Spleen (tissue), 7 donors: ENCODE measurements at regions not wholly inside any gene's neighbourhood (a gene's known extent, or its start where the extent isn't known, plus 50 kb on each side); places are given as distances from the start of the nearest gene placed in this dataset.

ENCODE experiments used
- POLR2A ChIP-seq, 3 donors: fragments of 450-650 bp; IDR thresholded peaks; one replicate each; pipeline ENCODE4 v1.5.1; 2017; ENCODE audit warnings: antibody characterized with exemption in 3 of 3, mild to moderate bottlenecking in 1 of 3
- TF ChIP-seq, protein P1 (sequence below), 11 experiments: fragments of 200-600 bp in 7 of 11; fragments of 450-650 bp in 4 of 11; sonication (generic) in 4 of 11; IDR thresholded peaks in 8 of 11; conservative IDR thresholded peaks in 3 of 11; 1 replicate in 7 of 11; 2 replicates in 4 of 11; pipeline versions ENCODE4 v1.4.0 to v1.8.0; 2016 to 2021; ENCODE audit warnings: antibody characterized with exemption in 11 of 11, inconsistent platforms in 4 of 11, mild to moderate bottlenecking in 1 of 11
- donor health status: DM: no; HTN: no; CAD: no; lungs with moderate emphysema.
- donor health status: DM: no; HTN: no; CAD: no.
- donor health status: DM: no; HTN: no; CAD: no.

DNA sequence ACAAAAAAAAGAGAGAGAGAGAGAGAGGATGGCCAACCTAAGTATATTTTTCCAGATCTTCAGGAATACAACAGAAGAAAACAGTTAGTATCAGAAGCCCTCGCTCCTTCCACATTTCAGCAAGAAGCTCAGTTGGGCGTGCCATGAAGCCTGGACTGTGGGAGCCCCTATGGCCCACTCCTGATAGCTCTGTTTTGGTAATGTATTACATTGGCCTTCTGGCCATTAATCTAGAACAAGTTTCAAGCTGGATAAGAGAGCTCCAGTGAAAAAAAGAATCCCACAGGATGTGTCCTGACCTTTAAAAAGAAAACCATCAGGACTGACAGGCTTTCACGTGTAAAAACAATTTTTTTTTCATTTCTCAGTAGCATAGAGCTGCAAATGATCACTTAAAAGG lies 197.9 kb downstream of the ICOS start:
- TF ChIP-seq, protein P1, sequence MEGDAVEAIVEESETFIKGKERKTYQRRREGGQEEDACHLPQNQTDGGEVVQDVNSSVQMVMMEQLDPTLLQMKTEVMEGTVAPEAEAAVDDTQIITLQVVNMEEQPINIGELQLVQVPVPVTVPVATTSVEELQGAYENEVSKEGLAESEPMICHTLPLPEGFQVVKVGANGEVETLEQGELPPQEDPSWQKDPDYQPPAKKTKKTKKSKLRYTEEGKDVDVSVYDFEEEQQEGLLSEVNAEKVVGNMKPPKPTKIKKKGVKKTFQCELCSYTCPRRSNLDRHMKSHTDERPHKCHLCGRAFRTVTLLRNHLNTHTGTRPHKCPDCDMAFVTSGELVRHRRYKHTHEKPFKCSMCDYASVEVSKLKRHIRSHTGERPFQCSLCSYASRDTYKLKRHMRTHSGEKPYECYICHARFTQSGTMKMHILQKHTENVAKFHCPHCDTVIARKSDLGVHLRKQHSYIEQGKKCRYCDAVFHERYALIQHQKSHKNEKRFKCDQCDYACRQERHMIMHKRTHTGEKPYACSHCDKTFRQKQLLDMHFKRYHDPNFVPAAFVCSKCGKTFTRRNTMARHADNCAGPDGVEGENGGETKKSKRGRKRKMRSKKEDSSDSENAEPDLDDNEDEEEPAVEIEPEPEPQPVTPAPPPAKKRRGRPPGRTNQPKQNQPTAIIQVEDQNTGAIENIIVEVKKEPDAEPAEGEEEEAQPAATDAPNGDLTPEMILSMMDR (IDR thresholded peaks at IDR 0.05 in 8 of 11, conservative IDR thresholded peaks at IDR 0.05 in 3 of 11), result no peak
- no peak for TF ChIP-seq POLR2A (IDR thresholded peaks at IDR 0.05)
